ENCODE measurements at regions not wholly inside any gene's neighbourhood (a gene's known extent, or its start where the extent isn't known, plus 50 kb on each side); places are given as distances from the start of the nearest gene placed in this dataset.
A peak's percentile ranks its signal among the peaks of the same experiment; 100 is the strongest.
"Not testable (repeated sequence)": the region's sequence is repeated elsewhere in the genome, so short reads cannot be mapped to it uniquely, and the experiment has no call there.

DNA sequence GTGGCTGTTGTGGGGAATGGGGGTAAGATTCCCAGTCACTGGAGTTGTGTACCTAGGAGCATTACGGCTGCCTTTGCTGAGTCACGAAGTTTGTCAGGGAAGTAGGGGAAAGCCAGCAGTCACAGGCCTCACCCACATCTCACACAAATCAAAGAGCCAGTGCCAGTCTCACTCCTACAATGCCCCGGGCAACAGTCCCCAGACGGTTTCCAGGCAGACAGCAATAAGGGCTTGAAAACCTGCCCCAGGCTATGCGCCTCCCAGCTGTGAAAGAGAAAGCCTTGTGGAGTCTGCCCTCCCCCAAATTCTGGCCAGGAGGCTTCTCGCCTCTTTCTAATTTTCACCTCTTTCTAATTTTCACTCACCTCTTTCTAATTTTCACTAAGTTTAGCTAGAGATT, 142.3 kb upstream of the EDNRB start:
- no peak for DNase-seq

DNA sequence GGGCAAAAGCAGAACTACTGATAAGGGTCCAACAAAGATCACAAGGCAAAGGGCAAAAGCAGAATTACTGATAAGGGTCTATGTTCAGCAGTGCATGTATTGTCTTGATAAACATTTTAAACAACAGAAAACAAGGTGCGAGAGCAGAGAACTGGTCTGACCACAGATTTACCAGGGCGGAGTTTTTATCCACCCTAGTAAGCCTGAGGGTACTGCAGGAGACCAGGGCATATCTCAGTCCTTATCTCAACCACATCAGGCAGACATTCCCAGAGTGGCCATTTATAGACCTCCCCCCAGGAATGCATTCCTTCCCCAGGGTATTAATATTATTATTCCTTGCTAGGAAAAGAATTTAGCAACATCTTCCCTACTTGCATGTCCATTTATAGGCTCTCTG, 138.2 kb upstream of the EDNRB start:
- DNase-seq, result not testable (repeated sequence)

DNA sequence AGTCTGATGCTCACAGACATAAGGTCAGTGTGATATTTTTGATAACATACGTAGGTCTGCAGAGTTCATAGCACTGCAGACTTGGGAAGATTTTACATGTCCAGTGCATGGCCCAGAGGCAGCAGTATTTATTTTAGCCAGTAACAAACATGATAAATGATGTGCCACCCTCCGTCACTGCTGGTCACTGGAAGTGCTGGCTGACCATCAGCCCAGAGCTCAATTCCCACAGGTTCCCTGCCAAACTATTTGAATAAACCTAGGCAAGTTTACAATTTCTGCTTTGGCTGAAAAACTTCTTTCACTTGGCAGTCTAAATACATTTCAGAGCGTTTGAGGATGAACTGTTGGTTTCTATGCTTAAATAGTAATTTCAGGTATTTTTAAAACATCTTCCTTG, 135.5 kb upstream of the EDNRB start:
- DNase-seq, result no peak

DNA sequence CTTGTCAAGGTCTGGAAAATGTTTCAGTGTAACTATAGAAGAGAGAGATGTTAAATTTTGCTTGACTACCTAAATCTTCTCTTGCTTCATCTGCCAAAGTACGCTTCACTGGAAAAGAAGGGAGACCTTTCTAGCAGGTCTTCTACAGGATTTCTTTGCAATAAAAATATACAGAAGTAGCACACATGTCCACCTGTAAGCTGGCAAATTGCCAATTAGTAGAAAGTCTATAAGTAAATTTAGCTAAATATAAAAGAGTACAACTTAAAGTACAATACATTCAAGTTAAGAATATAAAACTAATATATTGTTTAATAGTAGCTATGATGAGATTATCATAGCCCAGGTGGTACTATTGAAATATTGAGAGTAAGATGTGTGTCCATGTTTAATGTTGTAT, 128.5 kb upstream of the EDNRB start:
- DNase-seq, result no peak

DNA sequence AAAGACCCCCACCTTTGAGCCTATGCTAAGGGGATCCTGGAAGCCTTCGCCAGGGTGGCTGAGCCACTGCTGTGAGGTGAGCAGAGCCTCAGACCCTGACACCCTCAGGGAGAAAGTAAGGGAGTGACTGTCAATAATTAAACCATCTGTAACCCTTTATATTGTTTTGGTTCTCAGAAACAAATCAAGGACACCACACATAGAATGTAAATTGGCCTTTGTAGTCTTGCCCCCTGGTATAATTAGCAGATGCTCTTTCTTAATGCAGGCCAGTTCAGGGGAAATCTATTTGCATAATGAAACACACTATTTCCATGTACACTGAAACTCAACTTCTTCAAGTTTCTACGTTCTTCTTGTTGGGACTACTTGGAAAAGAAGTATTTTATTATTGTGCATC, 127.7 kb upstream of the EDNRB start:
- no peak for DNase-seq

DNA sequence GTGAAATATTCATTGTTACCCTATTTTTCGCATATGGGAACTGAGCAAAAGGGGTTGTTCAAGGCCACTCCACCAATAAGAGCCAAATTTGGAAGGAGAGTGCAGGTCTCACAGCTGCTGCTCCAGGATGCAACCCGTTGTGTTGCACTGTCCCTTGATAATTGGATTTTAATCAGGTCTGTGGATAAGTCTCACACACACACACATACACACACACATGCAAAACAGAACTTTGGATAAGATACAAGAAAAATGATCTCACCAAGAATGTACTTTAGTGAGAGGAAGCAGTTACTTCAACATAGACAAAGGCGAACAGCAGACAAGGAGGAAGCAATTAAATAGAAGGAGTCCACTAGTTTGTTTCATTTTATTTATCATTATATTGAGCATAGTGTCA, 127.3 kb upstream of the EDNRB start:
- no peak for DNase-seq

DNA sequence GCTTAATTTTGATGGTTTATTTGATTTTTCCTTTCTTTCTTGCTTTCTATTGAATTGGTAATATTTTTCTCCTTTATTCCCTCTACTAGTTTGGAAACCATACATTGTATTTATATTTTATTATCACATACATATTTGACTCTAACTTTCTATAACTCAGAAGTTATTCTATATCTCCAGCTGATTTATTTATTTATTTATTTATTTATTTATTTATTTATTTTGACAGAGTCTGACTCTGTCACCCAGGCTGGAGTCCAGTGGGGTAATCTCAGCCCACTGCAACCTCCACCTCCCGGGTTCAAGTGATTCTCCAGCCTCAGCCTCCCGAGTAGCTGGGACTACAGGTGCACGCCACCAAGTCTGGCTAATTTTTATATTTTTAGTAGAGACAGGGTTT, 122.7 kb upstream of the EDNRB start:
- not testable (repeated sequence) for DNase-seq

DNA sequence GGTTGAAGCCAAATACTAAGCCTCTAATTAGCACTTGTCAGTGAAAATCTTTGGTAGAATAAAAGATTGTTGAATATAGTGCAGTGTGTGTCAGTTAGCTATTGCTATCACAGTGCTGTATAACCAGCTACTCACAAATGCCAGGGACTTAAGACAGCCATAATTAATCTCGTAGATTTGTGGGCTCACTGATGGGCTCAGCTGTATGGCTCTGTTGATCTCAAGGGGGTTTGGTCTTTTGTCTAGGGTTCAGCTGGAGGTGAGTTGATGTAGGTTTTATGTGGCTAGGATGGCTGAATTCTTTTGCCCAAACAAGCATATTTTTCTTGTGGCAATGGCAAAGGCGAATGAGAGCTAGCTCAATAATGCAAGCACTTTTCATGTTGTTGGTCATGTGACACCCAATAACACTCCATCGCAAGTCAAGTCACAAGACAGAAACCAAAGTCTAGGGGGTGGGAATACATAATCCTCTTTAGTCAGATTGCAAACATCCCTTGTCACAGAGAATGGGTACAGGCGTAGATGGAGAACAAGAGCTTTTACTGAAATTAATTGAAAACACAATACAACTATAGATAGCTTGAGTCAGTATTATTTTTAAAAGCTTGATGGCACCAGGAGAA, 121.7 kb upstream of the EDNRB start:
- DNase-seq, result no peak

DNA sequence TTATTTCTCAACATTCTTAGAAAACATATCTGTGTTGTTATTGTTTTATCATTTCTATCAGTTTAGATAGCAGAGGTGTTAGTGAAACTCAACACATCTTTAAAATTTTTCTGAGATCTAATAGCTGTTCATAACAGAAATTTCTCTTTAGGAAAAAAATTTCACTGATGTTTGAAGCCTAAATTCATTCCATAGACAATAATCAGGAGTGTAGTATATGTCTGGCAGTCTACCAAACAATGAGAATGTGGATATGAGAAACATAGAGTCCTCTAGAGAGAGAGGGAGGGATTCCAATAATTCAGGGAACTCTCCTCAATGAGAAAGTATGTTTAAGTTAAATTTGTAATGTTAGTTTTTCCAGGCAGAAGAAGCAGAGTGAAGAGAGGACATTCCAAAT, 118.2 kb upstream of the EDNRB start:
- no peak for DNase-seq

DNA sequence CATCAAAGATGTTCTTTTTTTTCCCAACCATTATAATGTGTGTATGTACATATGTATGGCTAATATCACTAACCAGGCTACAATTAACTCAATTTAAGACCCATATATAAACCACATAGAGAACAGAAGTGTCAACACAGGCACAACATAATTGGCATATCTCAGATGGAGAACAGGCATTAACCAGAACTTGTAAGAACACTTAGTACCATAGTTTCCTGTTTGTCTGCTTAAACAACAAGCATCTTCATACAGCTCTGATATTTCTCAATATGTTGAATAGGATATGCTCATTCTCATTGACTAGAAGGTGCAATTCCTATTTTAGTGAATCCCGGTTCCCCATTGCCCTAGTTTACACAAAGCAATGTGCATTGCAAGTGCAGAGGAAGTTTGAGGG, 116.9 kb upstream of the EDNRB start:
- DNase-seq, result no peak

DNA sequence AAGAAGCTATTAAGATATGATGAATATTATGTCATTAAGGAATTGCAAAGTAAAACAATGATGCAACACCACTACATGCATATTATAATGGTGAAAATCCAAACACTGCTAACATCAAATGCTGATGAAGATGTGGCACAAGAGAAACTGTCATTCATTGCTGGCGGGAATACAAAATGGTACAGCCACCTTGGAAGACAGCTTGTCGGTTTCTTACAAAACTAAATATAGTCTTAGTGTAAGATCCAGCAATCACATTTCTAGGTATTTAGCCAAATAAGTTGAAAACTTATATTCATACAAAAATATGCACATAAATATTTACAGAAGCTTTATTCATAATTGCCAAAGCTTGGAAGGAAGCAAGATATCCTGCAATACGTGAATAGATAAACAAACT, 114.9 kb upstream of the EDNRB start:
- no peak for DNase-seq

DNA sequence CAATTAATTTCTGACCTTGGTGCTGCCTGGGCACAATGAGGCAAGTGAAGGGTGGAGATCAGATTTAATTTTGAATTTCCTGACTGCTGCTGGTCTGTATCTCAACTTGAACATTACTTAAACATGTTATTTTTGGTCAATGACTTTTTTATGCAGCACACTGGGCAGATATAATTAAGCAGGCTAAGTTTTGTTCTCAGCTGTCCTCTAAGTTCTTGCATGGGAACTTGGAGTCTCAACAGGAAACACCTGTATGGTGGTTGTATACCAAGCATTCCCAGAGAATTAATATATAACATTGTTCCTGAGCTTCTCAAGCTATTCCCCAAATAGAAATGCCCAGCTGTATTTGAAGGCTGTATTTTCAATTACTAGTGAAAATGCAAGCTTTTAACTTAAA, 113.5 kb upstream of the EDNRB start:
- DNase-seq, result no peak

DNA sequence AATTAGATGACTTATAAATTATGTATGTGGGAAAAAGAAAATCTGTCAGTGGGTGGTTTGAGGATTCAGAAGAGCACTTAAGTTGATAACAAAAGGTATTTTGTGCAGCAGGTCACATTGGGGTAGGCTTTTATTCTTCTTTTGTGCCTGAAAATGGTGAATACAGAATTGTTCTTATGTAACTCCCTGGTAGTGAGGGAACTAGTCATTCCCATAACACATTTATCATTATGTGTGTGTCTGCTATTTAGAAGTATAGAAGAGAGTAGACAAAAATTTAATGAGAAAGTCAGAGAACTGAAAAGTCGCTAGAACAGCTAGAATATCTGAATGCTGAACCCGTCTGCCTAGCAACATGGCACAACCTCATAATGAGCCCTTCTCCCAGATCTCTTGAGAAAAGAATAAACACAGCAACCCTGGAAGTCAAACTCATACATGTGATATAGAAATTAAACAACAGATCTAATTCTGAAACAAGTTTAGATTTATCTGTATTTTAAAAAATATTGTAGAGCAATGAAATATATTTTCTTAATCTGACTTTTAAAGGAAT, 111.8 kb upstream of the EDNRB start:
- DNase-seq, result no peak

DNA sequence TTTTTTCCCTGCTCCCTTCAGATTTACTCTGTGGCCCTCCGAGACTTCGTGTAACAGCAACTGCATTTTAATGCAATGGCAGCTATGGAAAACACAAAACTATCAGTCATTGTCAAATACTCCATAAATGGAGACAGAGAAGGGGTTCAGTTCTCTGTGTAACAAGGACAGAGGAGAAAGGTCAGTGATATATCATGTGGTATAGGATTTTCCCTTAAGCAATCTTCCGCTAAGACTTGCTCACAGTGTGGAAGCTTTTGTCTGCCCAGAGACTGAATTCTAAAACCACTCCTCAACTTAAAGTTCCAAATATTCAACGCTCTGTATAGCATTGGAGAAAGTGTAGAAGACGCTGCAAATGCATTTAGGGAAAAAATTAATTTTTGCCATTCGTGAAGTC, 111.3 kb upstream of the EDNRB start:
- no peak for DNase-seq

DNA sequence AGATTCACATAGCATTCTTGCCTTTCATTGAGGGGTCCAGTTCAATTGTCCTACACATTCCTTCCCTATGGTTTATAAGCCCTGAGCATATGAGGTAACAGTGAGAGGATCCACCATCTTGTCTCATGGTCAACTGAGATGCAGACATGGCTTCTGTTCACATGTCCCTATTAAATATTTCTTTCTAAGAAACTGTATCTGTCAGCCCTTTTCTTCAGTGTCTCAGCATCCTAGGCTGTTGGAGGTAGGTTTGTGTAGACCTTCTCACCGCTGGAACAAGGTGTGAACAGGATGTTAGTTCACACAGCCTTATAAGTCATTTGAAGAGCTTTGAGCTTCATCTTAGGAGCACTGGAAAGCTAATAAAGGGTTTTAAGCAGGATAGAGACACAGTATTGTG, 110.3 kb upstream of the EDNRB start:
- DNase-seq, result no peak

DNA sequence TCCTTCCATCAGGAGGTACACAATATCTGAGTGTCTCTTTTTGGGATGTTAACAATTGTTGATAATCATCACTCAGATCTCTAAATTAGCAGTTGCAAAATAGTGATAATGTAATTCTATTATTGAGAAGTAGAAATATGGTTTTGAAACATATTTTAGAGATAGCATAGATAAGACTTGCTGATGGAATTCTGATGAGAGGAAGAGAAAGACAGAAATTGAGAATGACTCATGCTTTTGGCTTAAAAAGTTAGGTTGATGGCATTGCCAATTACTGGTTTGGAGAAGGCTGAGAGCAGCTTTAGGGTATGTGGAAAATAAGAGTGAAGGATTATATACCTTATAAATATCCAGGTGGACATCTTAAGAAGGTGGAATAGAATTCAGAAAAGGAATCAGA, 106.4 kb upstream of the EDNRB start:
- no peak for DNase-seq

DNA sequence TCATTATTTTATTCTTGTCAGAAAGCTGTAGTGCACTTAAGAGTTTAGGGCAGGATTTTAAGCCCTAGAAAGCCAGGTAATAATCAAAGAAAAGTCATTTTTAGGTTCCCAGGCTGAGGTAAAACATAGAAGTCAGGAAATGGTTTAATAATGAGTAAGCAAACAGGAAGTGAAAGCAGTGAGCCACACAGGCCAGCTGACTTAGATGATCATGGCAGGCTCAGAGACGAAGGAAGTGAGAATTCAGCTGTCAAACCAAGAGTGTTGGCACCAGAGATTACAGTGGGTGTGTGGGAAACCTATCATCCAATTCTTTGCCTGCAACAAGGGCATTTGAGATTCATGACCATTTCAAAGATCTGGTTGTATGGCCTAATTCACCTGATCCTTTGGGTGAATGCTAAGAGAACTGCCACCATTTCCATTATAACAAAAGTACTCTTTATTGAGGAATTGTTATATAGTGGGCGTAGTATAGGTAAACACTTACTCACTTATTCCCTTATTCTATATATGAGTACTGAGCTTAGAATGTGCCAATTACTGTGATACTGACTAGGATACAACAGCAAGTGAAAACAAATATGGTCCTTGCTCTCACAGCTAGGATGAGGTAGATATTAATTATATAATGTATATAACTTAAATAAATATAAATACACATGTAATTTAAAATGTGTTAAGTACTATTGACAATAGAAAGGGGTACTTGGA, 103.7 kb upstream of the EDNRB start:
- DNase-seq, result peak; percentile 0 to 42

DNA sequence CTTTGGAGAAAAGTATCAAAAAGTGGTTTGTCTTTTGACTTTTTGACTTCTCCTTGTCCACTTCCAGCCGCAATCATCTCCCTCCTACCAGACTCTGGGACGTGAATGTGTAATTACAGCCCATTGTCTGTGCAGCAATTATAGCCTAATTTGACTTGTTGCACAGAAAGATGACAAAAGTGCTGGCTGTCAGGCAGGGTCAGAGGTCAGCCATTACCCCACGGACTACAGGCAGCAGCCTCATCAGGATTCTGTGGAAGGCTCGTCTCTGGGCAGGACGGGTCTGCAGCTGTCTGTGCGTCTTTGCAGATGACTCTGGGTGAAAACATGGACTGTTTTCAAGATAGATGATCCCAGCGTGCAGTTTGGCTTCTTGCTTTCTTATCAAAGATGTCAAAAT, 102.2 kb upstream of the EDNRB start:
- no peak for DNase-seq

DNA sequence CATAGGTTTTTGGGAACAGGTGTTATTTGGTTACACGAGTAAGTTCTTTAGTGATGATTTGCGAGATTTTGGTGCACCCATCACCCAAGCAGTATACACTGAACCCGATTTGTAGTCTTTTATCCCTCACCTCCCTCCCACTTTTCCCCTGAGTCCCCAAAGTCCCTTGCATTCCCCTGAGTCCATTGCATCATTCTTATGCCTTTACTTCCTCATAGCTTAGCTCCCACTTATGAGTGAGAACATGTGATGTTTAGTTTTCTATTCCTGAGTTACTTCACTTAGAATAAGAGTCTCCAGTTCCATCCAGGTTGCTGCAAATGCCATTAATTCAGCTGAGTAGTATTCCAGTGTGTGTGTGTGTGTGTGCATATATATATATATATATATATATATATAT, 97.2 kb upstream of the EDNRB start:
- no peak for DNase-seq

DNA sequence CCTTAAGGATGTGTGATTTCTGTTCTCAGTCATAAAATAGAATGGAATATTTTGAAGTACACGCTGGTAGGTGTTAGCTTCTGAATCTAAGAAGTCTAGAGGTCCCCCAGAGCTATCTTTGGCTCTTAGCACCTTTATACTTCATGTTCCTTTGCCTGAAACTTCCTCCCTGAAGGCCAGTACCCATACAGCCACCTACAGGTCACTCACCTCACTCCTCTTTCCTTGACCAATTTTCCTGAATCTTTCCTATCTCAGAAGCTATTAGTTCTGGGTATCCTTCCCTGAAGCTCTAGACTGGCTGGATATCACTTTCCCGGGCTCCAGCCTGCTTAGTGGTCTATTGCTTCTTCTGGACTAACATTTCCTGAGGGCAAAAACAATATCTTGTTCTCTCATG, 93.4 kb upstream of the EDNRB start:
- no peak for DNase-seq

DNA sequence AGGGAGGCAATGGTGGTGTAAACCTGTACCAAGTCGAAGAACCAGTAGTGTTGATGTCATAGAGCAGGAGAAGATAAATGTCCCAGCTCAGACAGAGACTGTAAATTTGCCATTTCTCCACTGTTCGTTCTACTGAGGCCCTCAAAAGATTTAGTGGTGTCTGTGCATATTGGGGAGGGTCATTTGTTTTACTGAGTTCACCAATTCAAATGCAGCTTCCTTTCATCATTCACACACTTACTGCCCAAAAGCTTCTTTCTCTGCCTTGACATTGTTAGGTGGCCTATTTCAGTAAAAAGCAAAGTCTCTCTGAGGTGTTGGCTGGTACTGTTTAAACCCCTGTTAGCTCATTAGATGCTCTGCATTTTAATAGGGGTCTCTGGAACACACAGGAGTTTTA, 86.2 kb upstream of the EDNRB start:
- no peak for DNase-seq

DNA sequence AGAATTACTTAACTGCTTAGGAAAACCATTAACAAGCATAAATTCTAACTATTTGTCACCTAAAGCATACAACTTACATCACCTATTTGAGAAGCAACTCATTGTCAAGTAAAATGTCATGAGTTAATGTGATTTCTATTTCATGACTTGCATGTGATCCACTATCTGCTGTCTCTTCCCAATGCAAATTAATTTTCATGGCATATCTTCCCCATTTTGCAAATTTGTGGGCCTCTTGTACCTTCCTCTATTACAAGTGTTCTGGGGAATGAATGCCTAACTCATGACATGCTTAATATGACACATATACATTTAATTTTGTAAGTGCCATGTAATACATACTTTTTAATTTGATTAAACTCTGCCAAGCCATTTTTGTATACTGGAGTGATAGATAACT, 81.1 kb upstream of the EDNRB start:
- no peak for DNase-seq

DNA sequence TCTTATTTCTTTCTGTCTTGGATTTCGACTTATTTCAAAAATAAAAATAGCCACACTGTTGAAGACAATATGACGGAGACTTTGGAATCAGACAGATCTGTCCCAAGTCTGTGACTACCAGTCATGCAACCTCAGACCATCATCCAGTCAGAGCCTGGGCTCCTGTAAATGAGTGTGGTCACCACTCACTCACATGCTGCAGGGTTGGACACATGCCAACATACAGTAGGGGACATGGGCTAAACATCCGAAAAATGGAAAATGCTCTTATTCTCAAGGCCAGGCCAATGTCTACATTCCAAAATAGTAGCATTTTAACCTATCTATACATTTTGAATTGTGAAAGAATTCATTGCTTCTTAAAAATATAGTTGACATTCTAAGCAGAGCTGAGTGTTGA, 75.5 kb upstream of the EDNRB start:
- no peak for DNase-seq

DNA sequence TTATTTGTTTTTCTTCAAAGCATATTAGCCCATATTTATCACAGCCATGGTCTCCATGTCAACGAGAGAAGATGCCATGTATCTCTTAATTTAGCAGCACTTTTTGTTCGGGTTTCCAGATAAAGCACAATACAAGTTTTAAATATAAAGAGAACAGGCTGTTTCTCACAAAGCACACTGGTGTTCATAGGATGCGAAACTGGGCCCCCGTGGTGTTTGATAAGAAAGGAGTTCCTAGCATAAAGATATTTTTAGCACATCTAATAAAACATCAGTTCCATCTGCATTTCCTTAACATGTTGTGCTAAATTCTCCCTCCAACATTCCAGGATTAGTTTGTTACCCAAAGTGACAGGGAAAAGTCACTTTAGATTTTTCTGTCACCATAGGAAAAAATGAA, 72.4 kb upstream of the EDNRB start:
- no peak for DNase-seq

DNA sequence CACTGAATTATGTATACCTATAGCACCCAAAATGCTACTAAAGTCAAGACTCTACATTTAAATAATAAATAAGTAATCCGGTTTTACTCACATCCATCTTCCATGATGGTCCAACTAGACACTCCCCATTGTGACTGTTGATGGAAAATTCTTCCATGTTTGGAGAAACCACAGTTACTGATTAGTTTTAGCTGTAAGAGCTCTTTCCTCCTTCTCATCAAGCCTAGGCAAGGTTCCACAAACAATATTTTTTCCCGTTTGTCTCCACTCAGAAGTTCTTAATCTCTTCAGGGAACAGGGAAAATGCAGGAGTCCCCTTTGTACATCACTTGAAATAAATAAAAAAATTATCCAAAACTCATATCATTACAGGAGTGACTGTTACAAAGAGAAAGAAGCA, 70.7 kb upstream of the EDNRB start:
- DNase-seq, result no peak
